Testis (tissue), 2 donors: ENCODE measurements at regions not wholly inside any gene's neighbourhood (a gene's known extent, or its start where the extent isn't known, plus 50 kb on each side); places are given as distances from the start of the nearest gene placed in this dataset.

Experiments used
- DNase-seq: peaks from one replicate; pipeline ENCODE4 v3.0.0-alpha.2; 2019
- H3K27ac ChIP-seq, 2 donors: fragments of 200-600 bp; sonication (generic); one replicate each; pipeline ENCODE4 v1.5.1; 2019
- H3K27me3 ChIP-seq: fragments of 200-600 bp; sonication (generic); one replicate; pipeline ENCODE4 v1.5.1; 2019
- H3K36me3 ChIP-seq: fragments of 200-600 bp; sonication (generic); one replicate; pipeline ENCODE4 v1.5.1; 2017; ENCODE audit warnings: low read depth; ENCODE audit errors: missing control alignments
- H3K4me1 ChIP-seq: fragments of 200-600 bp; sonication (generic); one replicate; pipeline ENCODE4 v1.5.1; 2019
- H3K4me3 ChIP-seq, 2 donors: fragments of 200-600 bp; sonication (generic); one replicate each; pipeline ENCODE4 v1.5.1; 2017 to 2019
- H3K9me3 ChIP-seq: fragments of 200-600 bp; sonication (generic); one replicate; pipeline ENCODE4 v1.5.1; 2017
- POLR2A ChIP-seq: fragments of 450-650 bp; IDR thresholded peaks from one replicate; pipeline ENCODE4 v1.6.1; 2017; ENCODE audit warnings: antibody characterized with exemption, mild to moderate bottlenecking, moderate library complexity
- WGBS, 2 donors: methylation state at CpG; one replicate each; pipeline ENCODE4 v1.1.5; 2018; 5-methylcytosine and 5-hydroxymethylcytosine counted together
- intact Hi-C: fragments of 100-400 bp; cut with DNase I; formaldehyde crosslinking; loops from one replicate; pipeline ENCODE4 v1.15.1; 2023; ENCODE audit warnings: low total_unique reads
- TF ChIP-seq, protein P1 (sequence below), 3 experiments: fragments of 450-650 bp in 2 of 3; fragments of 200-600 bp in 1 of 3; sonication (generic) in 1 of 3; IDR thresholded peaks; one replicate each; pipeline ENCODE4 v1.5.1; 2016 to 2019; ENCODE audit warnings: antibody characterized with exemption in 3 of 3, mild to moderate bottlenecking in 2 of 3, moderate library complexity in 1 of 3

DNA sequence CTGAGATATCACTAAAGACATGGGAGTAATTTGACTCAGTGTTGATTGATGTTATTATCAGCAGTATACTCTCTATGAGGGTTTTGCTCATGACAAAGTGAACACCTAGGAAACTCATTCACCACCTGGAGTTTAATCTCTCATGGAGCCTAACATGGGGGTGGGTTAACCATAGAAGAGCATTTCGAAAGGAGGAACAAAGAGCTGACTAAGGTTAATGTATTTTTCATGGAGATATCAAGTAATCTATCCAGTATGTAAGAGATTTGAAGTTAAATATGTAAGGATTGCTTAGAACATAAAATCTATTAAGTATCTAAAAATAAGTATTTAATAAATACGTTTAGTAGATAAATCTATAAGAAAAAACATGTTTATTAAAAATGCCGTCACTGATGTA lies 917.8 kb downstream of the EPHA4 start:
- WGBS, 2 donors, result 83 to 93% methylated on average over 3 of the region's 3 CpGs
- DNase-seq, result no peak
- Histone ChIP-seq H3K4me1 (peaks cover 5% of the 10 kb centered on the region), H3K27me3 (no peaks in the 10 kb centered on the region), H3K36me3 (no peaks in the 10 kb centered on the region), H3K9me3 (no peaks in the 10 kb centered on the region), H3K4me3 (no peak overlapping the region), H3K27ac (no peak overlapping the region)
- intact Hi-C loops, result no loop called here
- TF ChIP-seq POLR2A, result no peak
- TF ChIP-seq, protein P1, sequence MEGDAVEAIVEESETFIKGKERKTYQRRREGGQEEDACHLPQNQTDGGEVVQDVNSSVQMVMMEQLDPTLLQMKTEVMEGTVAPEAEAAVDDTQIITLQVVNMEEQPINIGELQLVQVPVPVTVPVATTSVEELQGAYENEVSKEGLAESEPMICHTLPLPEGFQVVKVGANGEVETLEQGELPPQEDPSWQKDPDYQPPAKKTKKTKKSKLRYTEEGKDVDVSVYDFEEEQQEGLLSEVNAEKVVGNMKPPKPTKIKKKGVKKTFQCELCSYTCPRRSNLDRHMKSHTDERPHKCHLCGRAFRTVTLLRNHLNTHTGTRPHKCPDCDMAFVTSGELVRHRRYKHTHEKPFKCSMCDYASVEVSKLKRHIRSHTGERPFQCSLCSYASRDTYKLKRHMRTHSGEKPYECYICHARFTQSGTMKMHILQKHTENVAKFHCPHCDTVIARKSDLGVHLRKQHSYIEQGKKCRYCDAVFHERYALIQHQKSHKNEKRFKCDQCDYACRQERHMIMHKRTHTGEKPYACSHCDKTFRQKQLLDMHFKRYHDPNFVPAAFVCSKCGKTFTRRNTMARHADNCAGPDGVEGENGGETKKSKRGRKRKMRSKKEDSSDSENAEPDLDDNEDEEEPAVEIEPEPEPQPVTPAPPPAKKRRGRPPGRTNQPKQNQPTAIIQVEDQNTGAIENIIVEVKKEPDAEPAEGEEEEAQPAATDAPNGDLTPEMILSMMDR (IDR thresholded peaks at IDR 0.05), result no peak

DNA sequence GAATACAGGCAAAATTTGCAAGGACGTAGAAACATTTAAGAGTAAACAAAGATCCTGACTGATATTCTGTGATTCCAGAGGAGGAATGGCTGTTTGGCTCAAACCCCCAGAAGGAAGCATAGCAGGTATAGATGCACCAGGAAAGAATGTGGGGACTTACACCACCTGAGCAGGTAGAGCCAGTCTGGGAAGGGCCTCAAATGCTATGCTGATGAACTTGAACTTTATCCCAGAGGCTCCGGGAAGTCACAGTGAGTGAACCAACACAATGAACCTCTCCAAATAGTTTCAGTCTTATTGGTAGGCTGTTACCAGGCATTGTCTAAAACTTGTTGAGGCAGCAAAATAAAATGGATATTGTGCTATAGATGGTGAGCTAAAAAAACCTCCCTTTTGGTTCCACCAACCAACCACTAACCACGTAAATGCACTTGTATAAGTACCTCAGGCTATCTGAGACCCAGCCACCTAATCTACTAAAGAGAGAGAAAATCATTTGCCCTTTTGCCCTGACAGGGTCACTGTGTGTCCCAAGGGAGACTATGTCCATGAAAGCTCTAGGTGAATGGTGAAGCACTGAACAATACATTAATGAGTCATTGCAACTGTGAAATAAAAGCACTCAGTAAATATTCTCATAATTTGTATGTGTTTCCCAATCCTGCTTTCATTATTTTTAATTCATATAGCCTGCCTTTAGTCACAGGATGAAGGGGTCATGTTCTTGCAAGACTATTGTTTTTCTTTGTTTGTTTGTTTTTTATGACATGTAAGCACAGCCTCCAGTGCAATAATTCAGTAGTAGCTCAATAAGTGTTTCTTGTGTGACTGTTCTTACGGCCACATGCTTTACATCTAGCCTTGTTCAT lies 911.6 kb downstream of the EPHA4 start:
- no peak for DNase-seq
- TF ChIP-seq, protein P1 (IDR thresholded peaks at IDR 0.05), result no peak
- TF ChIP-seq POLR2A, result no peak
- H3K9me3 ChIP-seq, result no peaks in the 10 kb centered on the region
- H3K4me3 ChIP-seq, result no peak overlapping the region
- H3K36me3 ChIP-seq, result no peaks in the 10 kb centered on the region
- intact Hi-C loops, result no loop called here
- WGBS, 2 donors, result 65 to 67% methylated on average over 4 of the region's 4 CpGs
- H3K4me1 ChIP-seq, result no peaks in the 10 kb centered on the region
- H3K27me3 ChIP-seq, result no peaks in the 10 kb centered on the region
- H3K27ac ChIP-seq, result no peak overlapping the region

DNA sequence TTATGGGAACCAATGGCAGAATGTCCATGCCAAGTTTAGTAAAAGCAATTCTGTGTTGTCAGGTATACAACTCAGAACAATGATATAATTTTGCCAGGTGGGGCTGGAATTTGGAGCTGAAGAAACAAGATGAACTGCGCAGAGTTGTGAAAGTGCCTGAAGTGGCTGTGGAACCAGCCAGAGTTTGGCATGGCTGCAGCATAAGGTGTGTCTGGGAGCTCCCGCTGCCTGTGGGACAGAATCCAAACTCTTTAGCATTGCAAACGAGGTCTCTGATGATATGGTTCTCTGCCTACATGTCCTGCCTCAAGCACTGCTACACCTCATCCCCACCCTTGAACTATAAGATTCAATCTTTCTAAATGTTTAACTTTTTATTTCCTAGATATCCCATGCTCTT lies 909.7 kb downstream of the EPHA4 start:
- intact Hi-C loops, result no loop called here
- DNase-seq, result no peak
- 79% methylated on average over 3 of the region's 3 CpGs for WGBS, 2 donors
- Histone ChIP-seq H3K36me3 (no peaks in the 10 kb centered on the region), H3K4me3 (no peak overlapping the region), H3K27me3 (no peaks in the 10 kb centered on the region), H3K4me1 (no peaks in the 10 kb centered on the region), H3K9me3 (no peaks in the 10 kb centered on the region), H3K27ac (no peak overlapping the region)
- no peak for TF ChIP-seq POLR2A
- TF ChIP-seq, protein P1 (IDR thresholded peaks at IDR 0.05), result no peak

DNA sequence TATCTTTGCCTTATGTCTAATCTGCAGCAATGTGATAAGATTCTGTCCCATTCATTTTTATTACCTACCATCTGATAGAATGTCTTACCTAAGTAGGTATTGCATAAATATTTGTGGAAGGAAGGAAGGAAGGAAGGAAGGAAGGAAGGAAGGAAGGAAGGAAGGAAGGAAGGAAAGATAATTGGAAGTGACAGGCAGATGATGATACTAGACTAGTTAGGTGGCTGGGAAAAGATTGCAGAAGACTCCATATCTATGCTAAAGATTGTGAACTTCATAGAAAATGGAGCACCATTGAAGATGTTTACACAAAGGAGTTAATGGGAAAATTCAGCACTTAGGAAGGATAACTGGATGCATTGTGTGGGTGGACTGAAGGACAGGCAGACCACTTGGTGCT lies 909.0 kb downstream of the EPHA4 start:
- Histone ChIP-seq H3K27me3 (no peaks in the 10 kb centered on the region), H3K27ac (no peak overlapping the region), H3K9me3 (no peaks in the 10 kb centered on the region), H3K4me3 (no peak overlapping the region), H3K4me1 (no peaks in the 10 kb centered on the region), H3K36me3 (no peaks in the 10 kb centered on the region)
- no peak for DNase-seq
- intact Hi-C loops, result no loop called here
- TF ChIP-seq, protein P1 (IDR thresholded peaks at IDR 0.05), result no peak
- TF ChIP-seq POLR2A, result no peak
